ENCODE measurements at regions not wholly inside any gene's neighbourhood (a gene's known extent, or its start where the extent isn't known, plus 50 kb on each side); places are given as distances from the start of the nearest gene placed in this dataset.

GRCh38 chr7:9498303-9498702 lies 1064.9 kb downstream of the NXPH1 start:
- Histone ChIP-seq H4K20me1 (ENCODE audit: insufficient read depth, low read length) (no peaks in the 10 kb centered on the region), H4K8ac (ENCODE audit: low read depth in 2 of 2, low read length in 2 of 2) (no peak overlapping the region), H4K5ac (ENCODE audit: low read depth, low read length) (no peak overlapping the region), H2AK5ac (ENCODE audit: low read depth, low read length) (no peak overlapping the region), H3K9ac (ENCODE audit: low read depth, low read length) (no peak overlapping the region), H2BK120ac (ENCODE audit: low read depth, low read length) (no peak overlapping the region), H3K14ac (replicated peaks; ENCODE audit: low read depth, low read length) (no peak overlapping the region), H3K18ac (ENCODE audit: low read depth, low read length) (no peak overlapping the region), H3K79me1 (ENCODE audit: low read depth in 1 of 2, low read length in 2 of 2) (no peaks in the 10 kb centered on the region), H3K9me1 (ENCODE audit: insufficient read depth, low read length) (no peaks in the 10 kb centered on the region), H2BK20ac (ENCODE audit: low read depth, low read length) (no peak overlapping the region), H3K4me2 (ENCODE audit: low read depth, low read length) (no peak overlapping the region), H3K36me3 (ENCODE audit: control insufficient read depth, insufficient read depth, low read length) (no peaks in the 10 kb centered on the region), H3K27ac (ENCODE audit: insufficient read depth, low read length) (no peak overlapping the region), H3K23ac (ENCODE audit: low read depth, low read length) (no peak overlapping the region), H3K27me3 (ENCODE audit: control insufficient read depth, insufficient read depth, low read length) (no peaks in the 10 kb centered on the region), H3K4me3 (ENCODE audit: insufficient read depth, low read depth, low read length) (no peak overlapping the region), H3K4me1 (ENCODE audit: control insufficient read depth, insufficient read depth, low read length) (no peaks in the 10 kb centered on the region), H3K4ac (ENCODE audit: low read depth, low read length) (no peak overlapping the region), H3K56ac (ENCODE audit: extremely low read depth, insufficient read depth, low read length) (no peak overlapping the region), H2AK9ac (replicated peaks; ENCODE audit: low read depth, low read length, poor library complexity) (no peak overlapping the region), H3K9me3 (ENCODE audit: control insufficient read depth, insufficient read depth, low read length) (peaks cover 11% of the 10 kb centered on the region), H2AFZ (replicated peaks; ENCODE audit: low read length, poor library complexity) (no peak overlapping the region), H2BK15ac (ENCODE audit: low read depth, low read length) (no peak overlapping the region), H2BK5ac (ENCODE audit: low read depth, low read length, poor library complexity, severe bottlenecking) (no peak overlapping the region), H4K91ac (ENCODE audit: insufficient read depth, low read depth, low read length) (no peak overlapping the region)
- no peak for DNase-seq
- dilution Hi-C loops (cut with HindIII; ENCODE audit: low sequenced_read_pairs, unreplicated experiment) (no loop called here), intact Hi-C loops (cut with micrococcal nuclease) (no loop called here), in situ Hi-C loops (cut with MboI; ENCODE audit: low sequenced_read_pairs) (no loop called here)
- TF ChIP-seq POLR2A (IDR thresholded peaks at IDR 0.05; ENCODE audit: low read depth, low read length) (no peak), FOS (IDR thresholded peaks at IDR 0.05; ENCODE audit: low read depth, low read length) (no peak), NFE2L2 (IDR thresholded peaks at IDR 0.05; ENCODE audit: low read depth, low read length) (no peak), USF2 (IDR thresholded peaks at IDR 0.05; ENCODE audit: low read depth, low read length) (no peak), CEBPB (IDR thresholded peaks at IDR 0.05; ENCODE audit: low read depth, low read length) (no peak), RAD21 (IDR thresholded peaks at IDR 0.05; ENCODE audit: low read length) (no peak), CTCF (conservative IDR thresholded peaks at IDR 0.05; ENCODE audit: low read depth, low read length) (no peak), RCOR1 (IDR thresholded peaks at IDR 0.05; ENCODE audit: insufficient replicate concordance, low read length) (no peak), RFX5 (IDR thresholded peaks at IDR 0.05; ENCODE audit: low read depth, low read length) (no peak)
- TF ChIP-seq, protein P1, sequence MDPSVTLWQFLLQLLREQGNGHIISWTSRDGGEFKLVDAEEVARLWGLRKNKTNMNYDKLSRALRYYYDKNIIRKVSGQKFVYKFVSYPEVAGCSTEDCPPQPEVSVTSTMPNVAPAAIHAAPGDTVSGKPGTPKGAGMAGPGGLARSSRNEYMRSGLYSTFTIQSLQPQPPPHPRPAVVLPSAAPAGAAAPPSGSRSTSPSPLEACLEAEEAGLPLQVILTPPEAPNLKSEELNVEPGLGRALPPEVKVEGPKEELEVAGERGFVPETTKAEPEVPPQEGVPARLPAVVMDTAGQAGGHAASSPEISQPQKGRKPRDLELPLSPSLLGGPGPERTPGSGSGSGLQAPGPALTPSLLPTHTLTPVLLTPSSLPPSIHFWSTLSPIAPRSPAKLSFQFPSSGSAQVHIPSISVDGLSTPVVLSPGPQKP (IDR thresholded peaks at IDR 0.05; ENCODE audit: borderline replicate concordance, low read depth, low read length), result no peak
- ChIA-PET CTCF (no interaction called here), POLR2A (ENCODE audit: unreplicated experiment) (no interaction called here)
- no TSS peak for BruUV-seq (replicated peaks)
- ATAC-seq (ENCODE audit: low read depth), result no peak
- WGBS, 2 experiments (ENCODE audit: extremely low coverage in 2 of 2, insufficient read length in 1 of 2), result no CpG with 5 or more reads among the region's 3 CpGs

Data from IMR-90 (cell line).